ENCODE measurements at regions not wholly inside any gene's neighbourhood (a gene's known extent, or its start where the extent isn't known, plus 50 kb on each side); places are given as distances from the start of the nearest gene placed in this dataset.

DNA sequence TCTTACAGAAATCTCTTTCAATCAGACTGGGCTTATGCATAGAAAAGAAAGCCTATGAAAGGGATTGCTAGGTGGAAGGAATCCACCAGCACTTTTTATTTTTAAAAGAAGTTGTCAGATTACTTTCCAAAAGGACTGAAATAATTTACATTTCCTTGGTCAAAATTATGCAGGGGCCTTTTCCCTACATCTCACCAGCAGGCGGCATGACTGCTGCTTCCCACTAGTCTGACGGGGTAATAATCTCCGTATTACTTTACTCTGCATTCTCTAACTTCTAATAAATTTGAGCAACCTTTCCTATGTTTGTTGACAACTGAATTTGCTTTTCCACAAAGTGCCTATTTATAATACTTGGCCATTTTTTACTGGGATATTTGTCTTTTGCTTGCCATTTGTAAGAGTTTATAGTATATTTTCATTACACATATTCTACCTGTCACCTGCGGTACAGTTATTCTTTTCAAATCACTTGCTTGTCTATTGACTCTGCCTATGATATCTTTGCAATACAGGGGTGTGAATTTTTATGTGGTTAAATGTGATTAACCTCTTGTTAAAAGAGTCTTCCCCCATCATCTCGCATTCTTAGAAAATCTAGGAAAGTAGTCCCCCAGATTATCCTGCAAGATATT lies 51.9 kb upstream of the USP47 start:
- no peak for ATAC-seq (replicated peaks)
- Mint-ChIP-seq H3K27ac (no peak overlapping the region), H3K36me3 (ENCODE audit: low read depth) (no peaks in the 10 kb centered on the region), H3K4me1 (peaks cover 4% of the 10 kb centered on the region), H3K9me3 (no peaks in the 10 kb centered on the region), H3K27me3 (peaks cover 12% of the 10 kb centered on the region), H3K4me3 (no peak overlapping the region)

DNA sequence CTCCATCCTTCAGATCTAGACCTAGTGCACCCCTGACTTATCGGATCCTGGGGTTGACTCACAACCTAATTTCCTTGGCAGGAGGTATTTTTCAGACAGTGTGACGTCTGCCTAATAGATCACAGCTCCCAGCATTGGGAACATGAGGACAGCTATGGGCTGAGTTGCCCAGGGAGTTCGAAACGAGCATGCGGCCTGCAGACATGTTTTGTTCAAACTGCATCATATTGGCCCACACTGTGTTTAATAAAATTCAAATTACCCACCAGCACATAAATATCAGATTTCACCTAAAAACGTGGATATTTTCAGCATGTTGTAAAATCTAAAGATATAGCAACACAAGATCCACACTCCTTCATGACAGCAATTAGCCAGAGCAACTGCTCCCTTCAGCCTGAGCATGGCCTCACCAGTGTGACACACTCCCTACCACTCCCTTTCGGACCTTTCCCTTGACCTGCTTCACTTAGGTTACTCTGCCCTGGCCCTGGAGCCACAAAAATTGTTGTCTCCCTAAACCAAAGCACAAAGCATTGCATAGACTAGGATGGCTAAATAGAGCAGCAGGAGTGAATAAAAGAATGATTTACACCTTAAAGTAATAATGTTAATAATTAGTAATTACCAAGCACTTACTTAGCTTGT lies 53.6 kb upstream of the USP47 start:
- ATAC-seq (replicated peaks): peak; percentile 7
- no peaks in the 10 kb centered on the region for H3K9me3 Mint-ChIP-seq
- peaks cover 4% of the 10 kb centered on the region for H3K4me1 Mint-ChIP-seq
- H3K36me3 Mint-ChIP-seq (ENCODE audit: low read depth): no peaks in the 10 kb centered on the region
- H3K4me3 Mint-ChIP-seq: no peak overlapping the region
- H3K27ac Mint-ChIP-seq: no peak overlapping the region
- peaks cover 12% of the 10 kb centered on the region for H3K27me3 Mint-ChIP-seq

DNA sequence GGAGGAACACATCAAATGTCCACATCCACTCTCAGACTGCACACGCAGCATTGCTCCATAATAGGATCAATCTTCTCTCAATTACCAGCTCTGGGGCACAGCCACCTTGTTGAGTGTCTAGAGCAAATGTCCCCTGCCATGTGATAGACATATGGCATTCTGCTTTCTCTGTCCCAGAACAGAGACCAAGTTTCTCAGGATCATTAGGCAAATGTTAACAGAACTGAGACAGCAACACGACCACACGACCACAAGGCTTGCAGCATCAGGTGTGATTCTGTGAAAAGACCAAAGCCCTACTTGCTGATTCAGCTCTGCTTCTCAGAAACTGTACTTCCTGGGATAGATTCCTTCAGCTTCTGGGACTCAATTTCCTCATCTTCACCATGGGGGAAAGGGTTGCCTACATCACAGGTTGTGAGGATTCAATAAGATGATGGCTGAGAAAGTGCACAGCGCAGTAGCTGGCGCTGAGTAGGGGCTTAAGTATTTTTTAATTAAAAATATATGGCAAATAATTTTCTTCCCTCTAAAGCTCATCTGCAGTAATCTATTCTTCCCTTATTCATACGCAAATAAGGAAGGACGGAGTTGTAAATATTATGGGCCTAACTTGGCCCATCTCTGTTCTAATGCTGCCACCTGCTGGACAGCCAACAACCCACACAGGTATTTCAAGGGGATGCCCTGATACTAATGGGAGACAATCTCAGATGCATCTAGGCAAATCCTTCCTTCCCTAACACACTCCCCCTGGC lies 54.3 kb upstream of the USP47 start:
- H3K9me3 Mint-ChIP-seq: no peaks in the 10 kb centered on the region
- no peak overlapping the region for H3K27ac Mint-ChIP-seq
- peak; percentile 80 for ATAC-seq (replicated peaks)
- H3K4me3 Mint-ChIP-seq: no peak overlapping the region
- no peaks in the 10 kb centered on the region for H3K36me3 Mint-ChIP-seq (ENCODE audit: low read depth)
- peaks cover 4% of the 10 kb centered on the region for H3K4me1 Mint-ChIP-seq
- H3K27me3 Mint-ChIP-seq: peaks cover 7% of the 10 kb centered on the region

DNA sequence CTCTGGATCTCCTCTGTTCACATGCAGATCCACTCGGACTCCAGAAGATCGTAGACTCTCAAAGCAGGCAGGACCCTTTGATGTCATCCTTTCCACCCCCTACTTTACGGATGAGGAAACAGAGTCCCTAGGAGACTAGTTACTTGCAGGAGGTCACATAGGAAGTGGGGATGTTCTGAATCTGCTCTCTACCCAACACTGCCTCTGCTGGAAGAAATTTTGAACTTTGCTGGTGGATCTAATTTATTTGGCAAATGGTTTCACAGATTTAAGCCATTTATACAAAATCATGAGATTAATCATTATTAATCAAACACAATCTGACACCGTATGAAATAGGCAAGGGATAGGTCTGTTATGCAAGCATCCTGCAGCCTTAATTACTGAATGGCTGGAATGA lies 55.0 kb upstream of the USP47 start:
- Mint-ChIP-seq H3K36me3 (ENCODE audit: low read depth) (no peaks in the 10 kb centered on the region), H3K9me3 (no peaks in the 10 kb centered on the region), H3K4me1 (peaks cover 4% of the 10 kb centered on the region), H3K27me3 (peaks cover 7% of the 10 kb centered on the region), H3K4me3 (no peak overlapping the region), H3K27ac (no peak overlapping the region)
- ATAC-seq (replicated peaks): no peak

DNA sequence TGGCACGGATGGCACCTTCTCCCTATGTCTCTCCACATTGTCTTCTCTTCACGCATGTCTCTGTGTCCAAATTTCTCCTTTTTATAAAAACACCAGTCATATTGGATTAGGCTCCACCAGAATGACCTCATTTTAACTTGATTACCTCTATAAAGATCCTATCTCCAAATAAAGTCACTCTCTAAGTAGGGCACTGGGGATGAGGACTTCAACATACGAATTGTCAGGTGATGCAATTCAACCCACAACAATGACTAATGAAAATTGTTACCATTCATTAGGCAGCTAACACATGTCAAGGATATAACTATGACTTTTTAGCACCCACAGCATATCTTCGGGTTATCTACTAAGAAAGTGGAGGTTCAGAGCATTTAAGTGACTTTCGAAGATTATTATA lies 55.5 kb upstream of the USP47 start:
- ATAC-seq (replicated peaks): no peak
- H3K27me3 Mint-ChIP-seq: peaks cover 7% of the 10 kb centered on the region
- H3K4me1 Mint-ChIP-seq: peaks cover 4% of the 10 kb centered on the region
- H3K9me3 Mint-ChIP-seq: no peaks in the 10 kb centered on the region
- no peak overlapping the region for H3K27ac Mint-ChIP-seq
- H3K36me3 Mint-ChIP-seq (ENCODE audit: low read depth): no peaks in the 10 kb centered on the region
- H3K4me3 Mint-ChIP-seq: no peak overlapping the region

DNA sequence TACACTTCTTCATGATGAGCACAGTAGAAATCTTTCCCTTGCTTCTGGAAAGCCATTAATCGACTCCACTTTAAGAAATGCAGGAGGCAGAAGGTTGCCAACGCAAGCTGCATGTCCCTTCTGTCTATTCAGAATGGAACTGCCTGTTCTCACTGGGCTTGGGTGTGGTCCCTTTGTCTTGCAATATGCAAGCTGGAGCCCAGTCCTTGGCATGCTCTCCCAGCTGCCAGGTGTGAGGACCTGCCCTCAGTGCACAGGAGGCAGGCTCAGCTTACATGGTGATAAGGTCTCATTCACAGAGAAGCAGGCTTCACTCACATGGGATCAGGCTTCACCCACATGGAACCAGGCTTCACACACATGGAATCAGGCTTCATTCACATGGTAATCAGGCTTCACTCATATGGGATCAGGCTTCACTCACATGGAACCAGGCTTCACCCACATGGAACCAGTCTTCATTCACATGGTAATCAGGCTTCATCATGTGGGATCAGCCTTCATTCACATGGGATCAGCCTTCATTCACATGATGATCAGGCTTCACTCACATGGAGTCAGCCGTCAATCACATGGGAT lies 59.2 kb upstream of the USP47 start:
- ATAC-seq (replicated peaks): no peak
- H3K9me3 Mint-ChIP-seq: no peaks in the 10 kb centered on the region
- peaks cover under 1% of the 10 kb centered on the region for H3K4me1 Mint-ChIP-seq
- H3K27me3 Mint-ChIP-seq: peaks cover 13% of the 10 kb centered on the region
- H3K36me3 Mint-ChIP-seq (ENCODE audit: low read depth): no peaks in the 10 kb centered on the region
- no peak overlapping the region for H3K27ac Mint-ChIP-seq
- H3K4me3 Mint-ChIP-seq: no peak overlapping the region

DNA sequence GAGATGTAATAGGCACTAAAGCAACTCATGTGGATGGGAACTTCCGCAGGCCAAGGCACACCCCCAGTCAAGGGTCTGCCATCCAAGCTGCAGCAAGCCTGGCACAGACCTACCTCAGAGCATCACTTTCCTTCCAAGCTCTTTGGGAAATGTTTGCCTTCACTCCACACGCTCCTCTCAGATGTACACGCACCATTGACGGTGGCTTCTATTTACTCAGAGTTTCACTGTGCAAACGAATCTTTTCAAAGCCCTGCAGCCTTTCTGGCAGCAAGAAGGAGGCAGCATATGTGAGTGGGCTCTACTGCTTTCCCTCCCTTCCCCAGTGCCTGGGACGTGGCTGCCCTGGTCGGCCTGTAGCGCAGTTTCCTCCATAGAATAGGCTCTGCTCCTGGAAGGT lies 60.9 kb upstream of the USP47 start:
- Mint-ChIP-seq H3K9me3 (no peaks in the 10 kb centered on the region), H3K27me3 (peaks cover 21% of the 10 kb centered on the region), H3K4me1 (no peaks in the 10 kb centered on the region), H3K4me3 (no peak overlapping the region), H3K27ac (no peak overlapping the region), H3K36me3 (ENCODE audit: low read depth) (no peaks in the 10 kb centered on the region)
- no peak for ATAC-seq (replicated peaks)

DNA sequence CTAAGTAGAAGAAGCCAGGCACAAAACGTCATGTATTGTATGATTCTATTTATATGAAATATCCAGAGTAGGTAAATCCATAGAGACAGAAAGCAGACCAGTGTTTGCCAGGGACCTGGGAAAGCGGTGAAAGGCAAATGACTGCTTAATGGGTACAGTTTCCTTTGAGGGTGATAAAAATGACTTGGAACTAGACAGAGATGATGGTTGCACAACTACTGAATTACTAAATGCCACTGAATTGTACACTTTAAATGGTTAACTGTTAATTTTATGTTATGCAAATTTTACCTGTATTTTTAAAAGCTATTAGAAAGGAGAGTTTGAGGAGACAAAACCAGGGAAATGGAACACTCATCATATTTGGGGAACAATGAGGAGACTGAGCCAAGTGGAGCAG lies 61.8 kb upstream of the USP47 start:
- Mint-ChIP-seq H3K27me3 (peaks cover 29% of the 10 kb centered on the region), H3K9me3 (no peaks in the 10 kb centered on the region), H3K4me1 (no peaks in the 10 kb centered on the region), H3K27ac (no peak overlapping the region), H3K36me3 (ENCODE audit: low read depth) (no peaks in the 10 kb centered on the region), H3K4me3 (no peak overlapping the region)
- ATAC-seq (replicated peaks): no peak

DNA sequence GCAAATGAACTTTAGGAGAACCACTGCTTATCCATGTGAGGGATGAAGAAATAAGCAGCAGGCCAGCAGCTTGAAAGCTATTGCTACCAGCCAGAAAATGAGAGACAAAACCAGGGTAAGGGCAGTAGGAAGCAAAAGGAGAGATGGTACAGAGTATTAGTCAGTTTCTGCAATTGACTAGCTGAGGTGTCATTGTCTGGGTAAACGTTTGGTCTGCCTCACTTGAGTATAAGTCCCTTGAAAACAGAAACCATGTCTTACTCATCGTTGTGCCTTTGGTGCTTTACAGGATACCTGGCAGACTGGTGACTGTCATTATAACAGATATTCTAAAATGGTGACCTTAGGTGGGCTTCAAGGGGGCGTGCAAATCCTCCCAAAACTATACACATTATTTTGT lies 63.9 kb upstream of the USP47 start:
- ATAC-seq (replicated peaks): peak; percentile 96
- Mint-ChIP-seq H3K27ac (no peak overlapping the region), H3K9me3 (no peaks in the 10 kb centered on the region), H3K27me3 (peaks cover 24% of the 10 kb centered on the region), H3K36me3 (ENCODE audit: low read depth) (no peaks in the 10 kb centered on the region), H3K4me3 (no peak overlapping the region), H3K4me1 (no peaks in the 10 kb centered on the region)

DNA sequence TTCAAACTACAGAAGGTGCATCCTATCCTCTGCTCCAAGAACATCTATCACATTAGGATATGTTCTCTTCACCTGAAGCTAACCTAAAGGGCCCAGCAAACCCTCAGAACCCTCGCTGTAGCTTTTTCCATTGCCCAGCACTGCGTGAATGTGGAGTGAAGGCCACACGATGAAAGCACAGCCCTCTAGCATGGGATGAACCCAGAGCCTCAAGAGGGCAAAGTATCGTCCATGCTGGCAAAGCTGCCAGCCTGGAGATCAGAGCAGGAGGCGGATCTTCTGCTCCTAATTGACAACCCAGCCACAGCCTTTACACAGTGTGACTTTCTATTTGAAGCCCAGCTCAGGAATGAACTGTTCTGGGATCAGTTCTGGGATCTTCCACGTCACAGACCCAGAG lies 65.1 kb upstream of the USP47 start:
- H3K27me3 Mint-ChIP-seq: peaks cover 24% of the 10 kb centered on the region
- H3K9me3 Mint-ChIP-seq: no peaks in the 10 kb centered on the region
- no peaks in the 10 kb centered on the region for H3K4me1 Mint-ChIP-seq
- no peak overlapping the region for H3K27ac Mint-ChIP-seq
- no peak for ATAC-seq (replicated peaks)
- H3K36me3 Mint-ChIP-seq (ENCODE audit: low read depth): no peaks in the 10 kb centered on the region
- H3K4me3 Mint-ChIP-seq: no peak overlapping the region

DNA sequence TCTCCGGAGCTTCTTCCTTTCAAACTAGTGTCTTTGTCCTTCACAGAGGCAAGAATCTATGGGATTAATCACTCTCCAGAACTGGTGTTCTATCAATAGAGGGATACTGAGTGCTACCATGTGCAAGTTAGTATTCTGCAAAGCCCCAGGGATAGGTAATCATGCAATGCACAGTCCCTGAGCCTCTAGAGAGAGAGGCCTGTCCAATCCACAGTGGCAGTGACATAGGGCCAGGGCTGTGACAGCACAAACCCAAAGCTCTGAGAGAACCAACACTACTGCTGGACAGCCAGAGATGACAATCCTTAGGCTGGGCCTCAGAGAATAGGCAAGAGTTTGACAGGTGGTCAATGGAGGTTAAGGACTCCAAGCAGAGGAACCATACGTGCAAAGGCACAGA lies 66.8 kb upstream of the USP47 start:
- Mint-ChIP-seq H3K4me1 (no peaks in the 10 kb centered on the region), H3K4me3 (no peak overlapping the region), H3K27me3 (peaks cover 30% of the 10 kb centered on the region), H3K36me3 (ENCODE audit: low read depth) (no peaks in the 10 kb centered on the region), H3K27ac (no peak overlapping the region), H3K9me3 (no peaks in the 10 kb centered on the region)
- no peak for ATAC-seq (replicated peaks)

DNA sequence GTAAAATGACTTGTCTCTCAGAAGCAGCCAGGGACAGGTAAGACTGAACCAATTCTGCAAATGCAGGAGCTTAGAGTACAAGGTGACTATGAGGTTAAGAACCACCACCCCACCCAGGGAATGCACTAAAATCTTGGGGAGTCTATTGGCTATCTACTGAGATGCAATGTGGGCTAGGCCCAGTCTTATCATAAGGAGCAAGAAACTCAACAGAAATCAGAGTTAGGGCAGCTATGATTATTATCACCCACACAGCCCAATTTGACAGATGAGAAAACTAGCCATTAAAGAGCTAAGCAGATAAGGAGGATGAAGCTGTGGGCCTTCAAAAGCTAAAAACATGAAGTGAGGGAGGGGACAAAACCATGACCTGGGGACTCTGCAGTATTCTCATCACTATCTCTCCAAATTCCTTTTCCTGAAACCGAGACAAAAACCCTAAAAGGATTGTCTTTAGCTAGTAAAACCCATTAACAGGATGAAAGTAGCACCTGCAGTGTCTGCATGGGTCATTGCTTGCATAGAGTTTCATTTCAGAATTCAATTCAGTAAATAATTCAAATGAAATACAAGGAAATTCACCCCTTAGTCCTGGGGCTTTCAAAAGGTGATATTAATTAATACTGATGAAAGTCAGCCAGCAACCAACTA lies 68.8 kb upstream of the USP47 start:
- H3K4me1 Mint-ChIP-seq: no peaks in the 10 kb centered on the region
- peaks cover 32% of the 10 kb centered on the region for H3K27me3 Mint-ChIP-seq
- no peak for ATAC-seq (replicated peaks)
- H3K27ac Mint-ChIP-seq: no peak overlapping the region
- no peaks in the 10 kb centered on the region for H3K36me3 Mint-ChIP-seq (ENCODE audit: low read depth)
- no peak overlapping the region for H3K4me3 Mint-ChIP-seq
- H3K9me3 Mint-ChIP-seq: no peaks in the 10 kb centered on the region

DNA sequence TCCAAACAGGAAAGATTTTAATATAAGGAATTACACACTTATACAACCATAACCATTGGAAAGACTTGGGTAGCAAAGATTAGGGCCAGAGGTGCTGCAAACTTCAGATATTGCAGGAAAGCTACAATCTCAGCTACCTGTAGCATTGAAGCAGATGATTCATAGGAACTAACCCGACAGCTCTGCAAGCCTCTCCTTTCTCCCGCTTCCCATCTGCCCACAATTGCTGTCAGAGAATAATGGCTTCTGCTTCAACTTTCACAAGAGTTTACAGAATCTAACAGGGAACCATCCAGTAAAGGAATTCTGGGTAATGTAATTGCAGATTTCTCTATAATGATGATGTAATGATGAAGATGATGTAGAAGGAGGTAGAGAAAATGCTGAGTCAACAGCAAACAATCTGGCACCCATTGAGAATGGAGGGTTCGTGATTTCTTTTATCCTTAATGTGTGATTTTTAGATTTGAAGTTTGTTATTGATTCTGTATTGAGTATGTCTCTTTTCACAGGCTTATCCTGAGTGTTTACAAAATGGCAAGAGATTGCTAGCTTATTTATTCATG lies 70.8 kb upstream of the USP47 start:
- peaks cover 30% of the 10 kb centered on the region for H3K27me3 Mint-ChIP-seq
- H3K4me3 Mint-ChIP-seq: no peak overlapping the region
- H3K36me3 Mint-ChIP-seq (ENCODE audit: low read depth): no peaks in the 10 kb centered on the region
- ATAC-seq (replicated peaks): no peak
- no peaks in the 10 kb centered on the region for H3K9me3 Mint-ChIP-seq
- no peaks in the 10 kb centered on the region for H3K4me1 Mint-ChIP-seq
- H3K27ac Mint-ChIP-seq: no peak overlapping the region

DNA sequence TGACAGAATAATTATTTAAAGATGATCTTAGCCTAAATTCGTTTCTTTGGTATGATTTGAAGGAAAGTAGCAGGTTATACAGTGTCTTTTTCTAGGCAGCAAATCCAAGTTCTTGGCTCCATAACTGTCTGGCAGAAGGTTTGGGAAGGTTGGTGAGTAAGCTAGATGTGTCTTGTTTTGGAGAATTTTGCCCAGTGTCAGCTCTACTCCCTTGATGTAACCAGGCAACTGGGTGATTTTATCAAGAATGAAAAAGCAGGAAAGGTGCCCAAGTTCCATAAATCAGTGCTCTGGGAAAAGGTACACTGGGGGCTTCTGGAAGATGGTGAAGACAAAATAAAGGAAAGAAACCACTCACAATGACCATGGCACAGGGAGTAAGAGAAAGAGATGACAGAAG lies 71.5 kb upstream of the USP47 start:
- Mint-ChIP-seq H3K27me3 (peaks cover 27% of the 10 kb centered on the region), H3K4me1 (no peaks in the 10 kb centered on the region), H3K4me3 (no peak overlapping the region), H3K36me3 (ENCODE audit: low read depth) (no peaks in the 10 kb centered on the region), H3K9me3 (no peaks in the 10 kb centered on the region), H3K27ac (no peak overlapping the region)
- no peak for ATAC-seq (replicated peaks)
